SU-DHL-6 (cell line): ENCODE measurements at regions not wholly inside any gene's neighbourhood (a gene's known extent, or its start where the extent isn't known, plus 50 kb on each side); places are given as distances from the start of the nearest gene placed in this dataset.

Source experiments
- EZH2phosphoT487 ChIP-seq: fragments of 200-600 bp; sonication (generic), shearing (Covaris generic); conservative IDR thresholded peaks from 2 replicates; pipeline ENCODE4 v1.6.1; 2018; ENCODE audit warnings: mild to moderate bottlenecking, antibody characterized with exemption, low read length, moderate library complexity, mixed read lengths
- TF ChIP-seq, protein P1 (sequence below): fragments of 200-600 bp; sonication (generic); IDR thresholded peaks from one replicate; pipeline ENCODE4 v1.5.1; 2017; ENCODE audit warnings: antibody characterized with exemption, mild to moderate bottlenecking, low read length, moderate library complexity; ENCODE audit not compliant: insufficient read depth, poor library complexity, severe bottlenecking

GRCh38 chr5:92662741-92663140, 918.3 kb downstream of the NR2F1-AS1 start:
- TF ChIP-seq EZH2phosphoT487, result no peak
- TF ChIP-seq, protein P1, sequence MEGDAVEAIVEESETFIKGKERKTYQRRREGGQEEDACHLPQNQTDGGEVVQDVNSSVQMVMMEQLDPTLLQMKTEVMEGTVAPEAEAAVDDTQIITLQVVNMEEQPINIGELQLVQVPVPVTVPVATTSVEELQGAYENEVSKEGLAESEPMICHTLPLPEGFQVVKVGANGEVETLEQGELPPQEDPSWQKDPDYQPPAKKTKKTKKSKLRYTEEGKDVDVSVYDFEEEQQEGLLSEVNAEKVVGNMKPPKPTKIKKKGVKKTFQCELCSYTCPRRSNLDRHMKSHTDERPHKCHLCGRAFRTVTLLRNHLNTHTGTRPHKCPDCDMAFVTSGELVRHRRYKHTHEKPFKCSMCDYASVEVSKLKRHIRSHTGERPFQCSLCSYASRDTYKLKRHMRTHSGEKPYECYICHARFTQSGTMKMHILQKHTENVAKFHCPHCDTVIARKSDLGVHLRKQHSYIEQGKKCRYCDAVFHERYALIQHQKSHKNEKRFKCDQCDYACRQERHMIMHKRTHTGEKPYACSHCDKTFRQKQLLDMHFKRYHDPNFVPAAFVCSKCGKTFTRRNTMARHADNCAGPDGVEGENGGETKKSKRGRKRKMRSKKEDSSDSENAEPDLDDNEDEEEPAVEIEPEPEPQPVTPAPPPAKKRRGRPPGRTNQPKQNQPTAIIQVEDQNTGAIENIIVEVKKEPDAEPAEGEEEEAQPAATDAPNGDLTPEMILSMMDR, result no peak
